C4-2B (cell line): ENCODE measurements at regions not wholly inside any gene's neighbourhood (a gene's known extent, or its start where the extent isn't known, plus 50 kb on each side); places are given as distances from the start of the nearest gene placed in this dataset.

ENCODE experiments used
- H3K27ac ChIP-seq: fragments of 450-650 bp; 2 replicates; pipeline ENCODE4 v1.5.1; 2017
- CTCF ChIP-seq: fragments of 450-650 bp; conservative IDR thresholded peaks from 2 replicates; pipeline ENCODE4 v1.5.1; 2017; ENCODE audit warnings: mild to moderate bottlenecking
- ZFX ChIP-seq: fragments of 450-650 bp; IDR thresholded peaks from 2 replicates; pipeline ENCODE4 v1.6.1; 2017

- no peak overlapping the region for H3K27ac ChIP-seq
- no peak for TF ChIP-seq CTCF
- no peak for TF ChIP-seq ZFX
These were observed 52.5 kb upstream of the RPS6KA2 start for GRCh38 chr6:166679566-166679965.

- no peak overlapping the region for H3K27ac ChIP-seq
- TF ChIP-seq ZFX: no peak
- no peak for TF ChIP-seq CTCF
These were observed 51.4 kb upstream of the RPS6KA2 start for GRCh38 chr6:166678426-166678825.

- TF ChIP-seq CTCF (no peak), ZFX (no peak)
- H3K27ac ChIP-seq: no peak overlapping the region
These were observed 50.9 kb upstream of the RPS6KA2 start for GRCh38 chr6:166677941-166678340.
